ENCODE measurements at regions not wholly inside any gene's neighbourhood (a gene's known extent, or its start where the extent isn't known, plus 50 kb on each side); places are given as distances from the start of the nearest gene placed in this dataset.

DNA sequence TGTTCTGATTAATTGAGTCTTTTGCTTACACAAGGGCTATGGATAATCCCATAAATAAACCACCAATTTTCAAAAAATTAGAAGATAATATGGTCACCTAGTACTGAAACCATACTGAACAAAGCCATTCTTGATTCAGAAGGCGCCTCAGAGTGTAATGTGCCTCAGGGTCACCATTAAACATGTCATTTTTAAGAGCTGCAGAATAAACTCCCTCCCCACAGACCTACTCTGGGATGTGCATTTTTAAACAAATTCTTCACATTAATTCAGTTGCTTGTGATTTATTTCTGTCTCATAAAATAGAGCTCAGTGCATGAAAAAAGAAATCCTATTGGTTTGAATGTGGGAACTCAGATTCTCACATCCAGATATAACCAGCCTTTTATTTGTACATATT, 202.1 kb upstream of the HEY2 start:
- H2BK12ac ChIP-seq (ENCODE audit: low read depth, low read length), result no peak overlapping the region
- H3K4me3 ChIP-seq (ENCODE audit: extremely low read depth in 1 of 4, insufficient read depth in 2 of 4, low read depth in 3 of 4, low read length in 4 of 4), result no peak overlapping the region
- no peak overlapping the region for H4K8ac ChIP-seq (ENCODE audit: extremely low read depth, insufficient read depth, low read length)
- 94% methylated on average over 1 of the region's 1 CpG; no CpG with 5 or more reads in 1 of the 2 experiments for WGBS, 2 experiments (ENCODE audit: extremely low coverage in 1 of 2, insufficient coverage in 1 of 2, insufficient read length in 1 of 2, insufficient replicate concordance in 2 of 2, low coverage in 1 of 2, low lambda C conversion rate in 2 of 2, missing lambda C conversion rate in 1 of 2)
- no peak overlapping the region for H3K14ac ChIP-seq (ENCODE audit: insufficient read length)
- no peaks in the 10 kb centered on the region for H3K9me3 ChIP-seq (ENCODE audit: insufficient read depth in 2 of 2, low read depth in 1 of 2, low read length in 1 of 2)
- no peak overlapping the region for H4K5ac ChIP-seq (ENCODE audit: insufficient read length, low read depth, low read length)
- H2BK15ac ChIP-seq (ENCODE audit: low read length), result no peak overlapping the region
- no peak overlapping the region for H2AFZ ChIP-seq (ENCODE audit: low read length)
- CTCF ChIA-PET (ENCODE audit: partially characterized antibody), result interaction anchor here (0.8 to 2.4 kb wide), 9 partner anchors 9 to 233 kb away, joined by 3 to 9 read pairs (median 4); no protein-coding TSS in a partner anchor
- no peaks in the 10 kb centered on the region; a peak in 1 of 7 replicates for H3K27me3 ChIP-seq (replicated peaks in 1 of 4; ENCODE audit: control insufficient read depth in 3 of 4, extremely low read depth in 1 of 4, insufficient read depth in 3 of 4, low read length in 3 of 4)
- no peak overlapping the region for H3K4ac ChIP-seq (replicated peaks; ENCODE audit: insufficient read length, low read depth, low read length)
- no peak overlapping the region for H3K18ac ChIP-seq (ENCODE audit: extremely low read depth, low read length)
- no peaks in the 10 kb centered on the region for H3K79me2 ChIP-seq (ENCODE audit: control insufficient read depth in 1 of 2, insufficient read depth in 2 of 2, low read length in 2 of 2)
- no peak overlapping the region for H4K91ac ChIP-seq (replicated peaks; ENCODE audit: insufficient read length, low read length)
- H3K23me2 ChIP-seq (ENCODE audit: low read depth, low read length), result no peaks in the 10 kb centered on the region
- no peak overlapping the region for H2AK5ac ChIP-seq (ENCODE audit: low read depth, low read length)
- peaks cover 0 to 11% (median 1%) of the 10 kb centered on the region in 4 experiments; a peak in 3 of 7 replicates for H3K4me1 ChIP-seq (replicated peaks in 1 of 4; ENCODE audit: control insufficient read depth in 3 of 4, insufficient read depth in 4 of 4, low read length in 3 of 4)
- H2BK120ac ChIP-seq (replicated peaks; ENCODE audit: low read depth, low read length), result no peak overlapping the region
- no peak overlapping the region for H3K56ac ChIP-seq (replicated peaks; ENCODE audit: insufficient read length, low read depth, low read length)
- no peak overlapping the region for H3K23ac ChIP-seq (ENCODE audit: insufficient read length)
- H2BK20ac ChIP-seq (ENCODE audit: low read length), result no peak overlapping the region
- no peak overlapping the region for H3K4me2 ChIP-seq (ENCODE audit: insufficient read depth in 1 of 2, low read depth in 2 of 2, low read length in 2 of 2)
- FAIRE-seq (no peak), DNase-seq (ENCODE audit: low read depth in 1 of 2, low spot score in 2 of 2) (no peak)
- no peaks in the 10 kb centered on the region; a peak in 1 of 8 replicates for H3K36me3 ChIP-seq (ENCODE audit: control insufficient read depth in 2 of 4, insufficient read depth in 4 of 4, low read length in 3 of 4)
- no peaks in the 10 kb centered on the region for H4K20me1 ChIP-seq (replicated peaks in 1 of 2; ENCODE audit: control insufficient read depth in 1 of 2, insufficient read depth in 2 of 2, low read length in 2 of 2)
- H3K9ac ChIP-seq (replicated peaks in 1 of 4; ENCODE audit: extremely low read depth in 1 of 4, low read depth in 3 of 4, low read length in 3 of 4), result no peak overlapping the region
- H3K27ac ChIP-seq (ENCODE audit: low read depth, low read length), result no peak overlapping the region
- H3K79me1 ChIP-seq (ENCODE audit: low read depth, low read length), result no peaks in the 10 kb centered on the region
- POLR2A ChIA-PET (ENCODE audit: partially characterized antibody), result interaction anchor here (0.6 to 1.8 kb wide), 2 partner anchors 8 to 12 kb away, joined by 3 read pairs; no protein-coding TSS in a partner anchor
- H2BK5ac ChIP-seq (ENCODE audit: low read depth, low read length), result no peak overlapping the region
- TF ChIP-seq, protein P1, sequence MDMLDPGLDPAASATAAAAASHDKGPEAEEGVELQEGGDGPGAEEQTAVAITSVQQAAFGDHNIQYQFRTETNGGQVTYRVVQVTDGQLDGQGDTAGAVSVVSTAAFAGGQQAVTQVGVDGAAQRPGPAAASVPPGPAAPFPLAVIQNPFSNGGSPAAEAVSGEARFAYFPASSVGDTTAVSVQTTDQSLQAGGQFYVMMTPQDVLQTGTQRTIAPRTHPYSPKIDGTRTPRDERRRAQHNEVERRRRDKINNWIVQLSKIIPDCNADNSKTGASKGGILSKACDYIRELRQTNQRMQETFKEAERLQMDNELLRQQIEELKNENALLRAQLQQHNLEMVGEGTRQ (IDR thresholded peaks at IDR 0.05; ENCODE audit: low read length), result no peak
- TF ChIP-seq RNF2 (IDR thresholded peaks at IDR 0.05; ENCODE audit: borderline replicate concordance, low read depth, low read length, missing control alignments, poor library complexity, severe bottlenecking) (no peak), CTBP2 (IDR thresholded peaks at IDR 0.05; ENCODE audit: borderline replicate concordance, insufficient read depth, insufficient read length, low read length) (no peak), EZH2 (IDR thresholded peaks at IDR 0.05; ENCODE audit: low read depth, low read length, severe bottlenecking) (no peak), SUZ12 (IDR thresholded peaks at IDR 0.05; ENCODE audit: low read length) (no peak), SIX5 (IDR thresholded peaks at IDR 0.05; ENCODE audit: low read depth, low read length) (no peak)
- TF ChIP-seq, protein P2, sequence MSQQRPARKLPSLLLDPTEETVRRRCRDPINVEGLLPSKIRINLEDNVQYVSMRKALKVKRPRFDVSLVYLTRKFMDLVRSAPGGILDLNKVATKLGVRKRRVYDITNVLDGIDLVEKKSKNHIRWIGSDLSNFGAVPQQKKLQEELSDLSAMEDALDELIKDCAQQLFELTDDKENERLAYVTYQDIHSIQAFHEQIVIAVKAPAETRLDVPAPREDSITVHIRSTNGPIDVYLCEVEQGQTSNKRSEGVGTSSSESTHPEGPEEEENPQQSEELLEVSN (IDR thresholded peaks at IDR 0.05), result no peak
- TF ChIP-seq, protein P3, sequence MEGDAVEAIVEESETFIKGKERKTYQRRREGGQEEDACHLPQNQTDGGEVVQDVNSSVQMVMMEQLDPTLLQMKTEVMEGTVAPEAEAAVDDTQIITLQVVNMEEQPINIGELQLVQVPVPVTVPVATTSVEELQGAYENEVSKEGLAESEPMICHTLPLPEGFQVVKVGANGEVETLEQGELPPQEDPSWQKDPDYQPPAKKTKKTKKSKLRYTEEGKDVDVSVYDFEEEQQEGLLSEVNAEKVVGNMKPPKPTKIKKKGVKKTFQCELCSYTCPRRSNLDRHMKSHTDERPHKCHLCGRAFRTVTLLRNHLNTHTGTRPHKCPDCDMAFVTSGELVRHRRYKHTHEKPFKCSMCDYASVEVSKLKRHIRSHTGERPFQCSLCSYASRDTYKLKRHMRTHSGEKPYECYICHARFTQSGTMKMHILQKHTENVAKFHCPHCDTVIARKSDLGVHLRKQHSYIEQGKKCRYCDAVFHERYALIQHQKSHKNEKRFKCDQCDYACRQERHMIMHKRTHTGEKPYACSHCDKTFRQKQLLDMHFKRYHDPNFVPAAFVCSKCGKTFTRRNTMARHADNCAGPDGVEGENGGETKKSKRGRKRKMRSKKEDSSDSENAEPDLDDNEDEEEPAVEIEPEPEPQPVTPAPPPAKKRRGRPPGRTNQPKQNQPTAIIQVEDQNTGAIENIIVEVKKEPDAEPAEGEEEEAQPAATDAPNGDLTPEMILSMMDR (IDR thresholded peaks at IDR 0.05; ENCODE audit: control extremely low read depth in 1 of 3, insufficient read depth in 1 of 3, low read depth in 1 of 3, low read length in 3 of 3), result no peak

All from H1 (cell line).